GM12873 (cell line): ENCODE measurements at regions not wholly inside any gene's neighbourhood (a gene's known extent, or its start where the extent isn't known, plus 50 kb on each side); places are given as distances from the start of the nearest gene placed in this dataset.

Source experiments
- CTCF ChIP-seq: IDR thresholded peaks from 2 replicates; pipeline ENCODE4 v1.5.1; 2012; ENCODE audit warnings: low read depth, mild to moderate bottlenecking, moderate library complexity, low read length, control low read depth; ENCODE audit not compliant: insufficient read depth; ENCODE audit errors: missing control alignments

GRCh38 chr2:146894514-146894913 is 950.3 kb upstream of the ACVR2A start:
- no peak for TF ChIP-seq CTCF

DNA sequence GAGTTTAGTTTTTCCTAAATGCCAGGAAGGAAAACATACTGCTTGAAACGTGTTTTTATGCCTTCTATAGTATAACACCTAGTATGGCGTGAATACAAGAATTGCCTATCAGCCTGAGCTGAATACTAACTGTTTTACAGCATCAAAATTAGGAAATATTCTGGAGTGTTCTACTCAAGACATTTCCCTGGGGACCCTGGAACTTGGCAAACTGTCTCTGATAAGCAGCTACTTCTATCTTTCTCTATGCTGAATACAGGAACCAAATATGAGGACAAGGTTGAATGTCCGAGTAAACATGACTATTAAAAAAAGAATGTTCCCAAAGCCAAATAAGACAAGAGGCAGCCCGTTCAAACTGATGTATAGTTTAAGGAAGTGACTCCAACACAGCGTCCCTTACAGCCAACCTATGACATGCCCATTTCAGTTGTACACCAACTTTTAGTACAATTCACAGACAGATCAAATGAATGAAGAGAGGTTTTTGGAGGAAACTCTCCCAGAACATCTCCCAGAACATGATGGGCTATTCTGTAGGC is 951.3 kb upstream of the ACVR2A start:
- no peak for TF ChIP-seq CTCF

GRCh38 chr2:146890491-146890890 is 954.3 kb upstream of the ACVR2A start:
- TF ChIP-seq CTCF, result no peak

- no peak for TF ChIP-seq CTCF
Measured at GRCh38 chr2:146879882-146880281, 964.9 kb upstream of the ACVR2A start.

- TF ChIP-seq CTCF, result no peak
Measured at GRCh38 chr2:146874260-146874658, 970.6 kb upstream of the ACVR2A start.

DNA sequence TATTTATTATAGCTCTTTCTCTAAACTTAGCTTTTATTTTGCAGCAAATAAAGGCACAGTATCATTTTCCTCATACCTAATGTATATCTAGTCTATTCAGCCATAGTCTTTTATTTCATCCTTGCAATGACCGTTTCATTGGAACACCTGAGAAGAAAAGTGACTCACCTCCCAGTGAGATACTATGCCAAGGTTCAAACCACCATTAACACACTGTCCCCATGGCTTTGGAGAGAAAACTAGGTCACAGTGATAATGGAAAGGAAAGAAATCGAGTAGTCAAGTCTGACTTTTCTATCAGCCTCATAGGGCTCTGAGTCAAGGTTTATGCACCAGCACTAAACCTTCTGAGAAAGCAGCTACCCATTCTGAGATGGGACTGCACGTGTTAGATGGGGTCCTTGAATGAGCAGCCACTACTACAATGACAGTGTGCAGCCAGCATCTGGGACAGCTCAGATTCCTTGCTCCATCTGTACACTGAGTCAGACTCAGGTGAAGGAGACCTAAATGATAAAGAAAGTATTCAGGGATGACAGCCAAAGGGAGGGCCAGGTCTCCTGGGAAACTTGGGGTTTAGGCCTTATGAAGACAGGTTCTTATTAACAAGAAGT is 971.1 kb upstream of the ACVR2A start:
- no peak for TF ChIP-seq CTCF

DNA sequence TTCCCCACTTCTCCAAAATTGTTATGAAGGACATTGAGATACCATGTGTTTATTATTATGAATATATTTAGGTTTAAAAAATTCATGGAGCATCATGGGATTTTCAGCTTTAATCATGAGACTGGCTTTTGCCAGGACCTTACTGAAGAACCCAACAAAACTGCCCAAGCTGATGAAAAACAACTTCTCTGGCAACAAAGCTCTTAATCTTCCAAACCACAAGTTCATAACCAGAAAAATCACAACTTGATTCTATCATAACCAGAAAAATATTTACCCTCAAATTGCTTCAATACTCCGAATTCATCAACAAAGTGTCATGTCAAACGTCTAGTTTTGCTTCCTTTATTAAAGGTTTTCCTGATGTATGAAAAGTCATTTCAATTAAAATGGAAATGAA is 971.8 kb upstream of the ACVR2A start:
- no peak for TF ChIP-seq CTCF

GRCh38 chr2:146870691-146871090 is 974.1 kb upstream of the ACVR2A start:
- no peak for TF ChIP-seq CTCF
